Left colon (tissue), 2 donors: ENCODE measurements at regions not wholly inside any gene's neighbourhood (a gene's known extent, or its start where the extent isn't known, plus 50 kb on each side); places are given as distances from the start of the nearest gene placed in this dataset.

ENCODE experiments used
- ATAC-seq: fragments of 200-7000 bp; cut with Tn5 transposase; one replicate; pipeline ENCODE4 v1.9.1; 2020; ENCODE audit warnings: mild to moderate bottlenecking, moderate library complexity
- DNase-seq, 2 donors: peaks; one replicate each; pipeline ENCODE4 v3.0.0-alpha.2; 2020
- intact Hi-C, 2 donors: fragments of 100-400 bp; cut with DNase I in 1 of 2; cut with micrococcal nuclease in 1 of 2; formaldehyde crosslinking; loops; one replicate each; pipeline versions ENCODE4 v1.11.2 to v1.14.0; 2022; cut with DNase I, micrococcal nuclease
- donor health status: DM: no; HTN: no; CAD: no.
- donor health status: DM: yes; HTN: yes; CAD: no.

DNA sequence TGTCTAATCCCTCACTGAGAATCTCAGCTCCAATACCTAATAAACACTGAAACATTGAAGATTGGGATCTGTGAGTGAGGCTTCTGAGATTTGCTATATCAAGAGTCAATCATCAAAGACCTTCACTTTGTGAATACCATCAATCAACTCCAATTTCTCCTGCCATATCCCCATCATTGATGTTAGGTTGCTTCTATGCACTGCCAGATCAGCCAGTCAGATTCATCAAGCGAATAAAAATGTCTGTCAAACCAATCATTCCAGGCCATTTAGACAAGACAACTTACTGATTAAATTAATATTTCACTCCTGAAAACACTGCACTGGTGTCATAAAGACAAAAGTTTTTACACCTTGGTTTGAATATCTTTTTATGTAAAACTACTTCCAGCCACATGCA lies 1295.5 kb upstream of the LRRTM1 start:
- intact Hi-C loops, result no loop called here
- no peak for ATAC-seq
- DNase-seq, result no peak

DNA sequence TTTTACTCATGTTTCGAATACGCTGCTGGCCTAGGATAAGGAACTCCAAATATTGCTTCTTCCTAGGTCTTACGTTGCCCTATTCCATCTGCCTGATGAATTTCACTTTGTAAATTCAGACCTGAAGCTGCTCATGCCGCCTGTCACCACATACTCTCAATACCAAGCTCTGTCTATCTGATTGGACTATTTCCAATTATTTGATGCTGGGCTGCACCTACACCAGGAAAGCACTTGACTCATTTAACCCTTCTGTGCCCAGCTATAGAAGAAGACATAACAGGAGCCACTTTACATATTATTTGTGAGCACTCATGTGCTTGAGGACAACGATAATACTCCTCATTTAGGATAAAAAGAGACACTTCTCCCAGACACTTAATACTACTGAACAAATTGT lies 1293.9 kb upstream of the LRRTM1 start:
- intact Hi-C loops, result no loop called here
- no peak for DNase-seq
- ATAC-seq, result no peak

DNA sequence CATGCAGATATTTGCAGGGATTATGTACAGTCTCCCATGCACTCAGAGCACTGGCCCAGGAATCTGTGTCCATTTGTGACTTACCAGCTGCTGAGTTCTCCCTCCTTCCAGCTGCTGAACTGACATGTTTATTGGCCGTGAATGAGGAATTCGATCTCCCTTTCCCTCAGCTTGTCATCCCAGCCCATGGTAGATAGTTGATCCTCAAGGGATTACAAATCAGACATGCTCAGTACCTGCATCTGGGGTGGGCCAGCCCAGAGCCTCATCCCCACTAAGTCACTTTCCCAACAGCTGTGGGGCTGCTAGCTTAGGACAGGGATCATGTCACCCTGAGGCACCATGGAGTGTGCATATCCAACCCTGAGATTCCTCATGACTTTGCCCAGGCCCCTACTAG lies 1284.9 kb upstream of the LRRTM1 start:
- DNase-seq, result no peak
- intact Hi-C loops, result no loop called here
- ATAC-seq, result no peak

DNA sequence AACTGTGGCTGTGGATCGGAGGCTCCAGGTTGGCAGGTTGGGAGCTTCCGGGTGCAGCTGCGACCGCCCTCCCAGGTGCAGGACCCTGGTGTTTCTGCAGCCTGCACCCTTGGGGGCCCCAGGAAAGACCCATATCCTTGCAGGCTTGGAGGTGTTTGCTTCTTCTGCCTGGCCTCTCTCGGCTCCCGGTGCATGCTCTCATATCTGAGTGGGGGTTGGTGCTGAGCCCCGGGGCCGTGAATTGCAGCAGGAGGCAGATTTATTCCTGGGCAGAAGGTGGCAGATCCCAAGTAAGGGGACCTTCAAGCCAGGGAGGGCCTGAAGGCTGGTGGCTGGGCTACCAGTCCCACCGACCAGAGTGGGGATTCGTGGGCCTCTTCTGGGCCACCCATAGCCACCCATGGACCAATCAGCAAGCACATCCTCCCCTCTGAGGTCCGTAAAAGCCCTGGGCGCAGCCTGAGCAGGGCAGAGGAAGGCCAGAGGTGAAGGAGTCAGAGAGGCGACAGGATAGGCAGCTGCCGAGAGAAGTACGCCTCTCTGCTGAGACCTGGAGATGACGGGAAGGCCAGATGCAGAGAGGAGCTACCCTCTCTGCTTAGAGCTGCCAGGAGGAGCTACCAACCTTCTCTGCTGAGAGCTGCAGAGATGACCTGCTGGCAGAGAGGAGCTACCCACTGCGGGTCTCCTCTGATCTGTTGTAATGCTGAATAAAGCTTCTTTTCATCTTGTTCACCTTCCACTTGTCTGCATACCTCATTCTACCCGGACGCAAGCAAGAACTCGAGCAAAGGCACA lies 1279.0 kb upstream of the LRRTM1 start:
- DNase-seq (no peak), ATAC-seq (no peak)
- intact Hi-C loops, result no loop called here

DNA sequence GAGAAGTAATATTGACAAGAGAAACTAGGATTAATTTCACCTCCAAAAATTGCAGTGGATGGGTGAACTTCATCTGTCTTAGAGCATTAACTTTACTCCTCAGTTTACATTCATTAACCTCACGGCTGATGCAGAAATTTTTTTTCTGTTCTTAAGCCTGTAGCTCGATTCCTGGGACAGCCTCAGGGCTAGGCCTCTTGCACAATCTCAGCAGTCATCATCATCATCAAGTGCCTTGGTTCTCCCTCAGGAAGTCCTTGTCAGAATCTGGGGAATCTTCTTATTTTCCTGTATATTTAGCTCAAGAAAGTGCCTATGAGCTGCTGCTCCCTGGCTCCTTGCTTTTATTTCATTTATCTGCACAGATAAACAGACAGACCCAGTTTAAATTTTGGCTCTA lies 1272.2 kb upstream of the LRRTM1 start:
- intact Hi-C loops, result no loop called here
- ATAC-seq (no peak), DNase-seq (no peak)

DNA sequence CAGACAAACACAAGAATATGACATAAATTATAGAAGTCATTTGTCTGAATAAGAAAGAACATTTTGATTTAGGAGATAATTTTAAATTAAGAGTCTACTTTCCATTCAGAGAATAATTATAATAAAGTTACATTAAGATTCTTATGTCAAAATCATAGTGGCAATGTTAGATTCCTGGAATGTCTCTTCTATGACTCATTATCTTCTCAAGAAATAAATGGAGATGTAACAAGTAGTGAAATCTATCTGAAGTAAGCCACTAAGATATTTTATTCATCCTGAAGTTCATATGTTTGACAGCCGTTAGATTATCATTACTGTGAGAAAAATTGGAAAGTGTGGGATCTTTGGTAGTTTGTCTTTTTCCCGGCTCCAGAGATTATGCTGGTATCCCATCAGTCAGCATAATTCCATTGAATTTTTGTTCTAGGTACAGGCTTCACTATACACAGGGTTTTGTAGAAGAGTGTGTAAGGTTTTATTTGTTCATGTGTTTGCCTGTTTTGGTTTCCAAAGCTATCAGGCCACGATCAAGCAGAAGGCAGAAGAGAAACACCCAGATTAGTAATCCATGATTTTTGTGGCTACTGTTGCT lies 1246.6 kb upstream of the LRRTM1 start:
- no peak for DNase-seq
- intact Hi-C loops, result no loop called here
- no peak for ATAC-seq

DNA sequence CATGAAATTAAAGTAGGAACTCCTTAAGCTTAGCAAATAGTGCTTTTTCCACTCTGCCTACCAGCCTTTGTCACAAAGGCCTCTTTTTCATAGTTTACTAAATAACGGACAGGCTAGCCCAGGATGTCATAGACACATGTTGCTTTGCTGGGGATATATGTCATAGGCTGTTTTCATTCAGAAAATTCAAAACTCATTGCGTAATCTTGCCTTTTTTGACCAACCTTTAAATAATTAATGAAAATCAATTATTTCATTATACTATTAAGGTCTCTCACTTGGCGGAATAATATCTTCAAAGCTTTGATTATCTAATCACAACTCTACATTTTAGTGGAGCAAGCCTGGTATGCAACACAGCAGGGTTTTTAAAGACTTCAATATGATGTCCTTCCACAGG lies 1245.7 kb upstream of the LRRTM1 start:
- ATAC-seq, result no peak
- DNase-seq, result no peak
- intact Hi-C loops, result no loop called here

DNA sequence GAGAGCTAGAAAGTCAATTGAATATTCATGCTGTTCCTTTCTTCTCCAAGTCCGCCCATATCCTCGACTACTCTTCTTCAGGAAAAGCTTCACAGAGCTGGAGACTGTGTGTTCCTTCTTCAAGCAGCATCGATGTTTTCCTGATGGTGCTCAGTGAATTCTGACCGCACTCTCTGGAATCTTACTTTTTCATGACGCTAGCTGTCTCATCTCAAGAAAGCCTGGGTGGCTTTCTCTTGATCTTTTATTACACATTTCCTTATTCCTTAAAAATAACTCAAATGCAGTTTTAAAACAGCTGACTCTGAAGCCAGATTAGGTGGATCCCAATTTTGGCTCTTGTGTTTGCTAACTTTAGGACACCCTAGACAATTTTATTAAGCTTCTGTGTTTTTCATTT lies 1245.1 kb upstream of the LRRTM1 start:
- DNase-seq (no peak), ATAC-seq (no peak)
- intact Hi-C loops, result no loop called here

DNA sequence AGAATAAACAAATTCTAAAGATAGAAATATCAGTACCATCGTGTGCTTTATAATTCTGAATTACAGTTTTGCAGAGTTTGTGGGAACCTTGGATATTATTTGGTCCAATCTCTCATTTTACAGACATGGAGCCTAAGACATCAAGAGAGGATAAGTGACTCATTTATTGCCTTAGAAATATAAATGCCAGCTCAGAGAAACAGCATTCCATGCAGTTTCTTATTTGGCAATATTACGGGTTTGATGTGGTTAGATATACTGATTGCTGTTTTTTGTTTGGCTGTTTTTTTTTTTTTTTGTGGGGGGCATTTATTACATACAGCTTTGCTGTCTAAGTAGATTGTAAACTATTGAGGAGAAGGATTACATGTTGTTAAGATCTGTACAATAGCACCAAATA lies 1241.1 kb upstream of the LRRTM1 start:
- DNase-seq (no peak), ATAC-seq (no peak)
- intact Hi-C loops, result no loop called here

DNA sequence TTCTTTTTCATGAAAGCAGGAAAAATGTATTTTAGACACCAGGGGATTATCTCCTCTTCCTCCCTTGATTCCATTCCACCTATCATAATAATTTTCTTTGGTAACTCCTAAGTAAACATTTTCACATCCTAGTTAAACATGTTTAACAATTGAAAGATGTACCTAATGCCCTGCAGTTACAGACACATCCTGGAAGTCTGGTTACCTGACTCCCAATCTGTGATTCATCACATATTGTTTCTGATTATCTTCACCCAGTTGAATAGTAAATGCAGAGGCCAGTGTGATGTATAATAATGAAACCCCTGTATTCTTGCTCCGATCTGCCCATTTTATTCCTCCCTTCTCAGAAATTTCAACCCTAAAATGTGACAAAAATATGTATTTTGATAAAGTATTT lies 1237.6 kb upstream of the LRRTM1 start:
- intact Hi-C loops, result no loop called here
- ATAC-seq (no peak), DNase-seq (no peak)

DNA sequence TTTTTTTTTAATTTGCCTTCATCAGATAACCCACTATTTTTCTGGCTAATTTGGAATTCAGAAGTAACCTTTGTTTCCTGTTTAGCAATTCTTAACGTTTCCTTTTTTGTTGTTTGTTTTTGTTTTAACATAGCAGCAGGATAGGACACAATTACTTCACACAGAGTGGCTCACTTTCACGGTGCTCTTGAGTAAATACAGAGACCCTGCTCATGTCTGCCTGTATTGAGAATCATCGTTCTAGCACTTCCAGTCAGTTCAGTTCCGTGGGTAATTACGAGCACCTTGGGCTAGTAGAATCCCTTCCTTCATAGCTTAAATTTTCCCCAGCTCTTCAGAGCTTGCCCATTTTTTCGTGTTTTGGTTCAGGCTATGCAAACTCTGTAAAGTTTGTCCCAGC lies 1225.4 kb upstream of the LRRTM1 start:
- ATAC-seq, result no peak
- no peak for DNase-seq
- intact Hi-C loops, result no loop called here

DNA sequence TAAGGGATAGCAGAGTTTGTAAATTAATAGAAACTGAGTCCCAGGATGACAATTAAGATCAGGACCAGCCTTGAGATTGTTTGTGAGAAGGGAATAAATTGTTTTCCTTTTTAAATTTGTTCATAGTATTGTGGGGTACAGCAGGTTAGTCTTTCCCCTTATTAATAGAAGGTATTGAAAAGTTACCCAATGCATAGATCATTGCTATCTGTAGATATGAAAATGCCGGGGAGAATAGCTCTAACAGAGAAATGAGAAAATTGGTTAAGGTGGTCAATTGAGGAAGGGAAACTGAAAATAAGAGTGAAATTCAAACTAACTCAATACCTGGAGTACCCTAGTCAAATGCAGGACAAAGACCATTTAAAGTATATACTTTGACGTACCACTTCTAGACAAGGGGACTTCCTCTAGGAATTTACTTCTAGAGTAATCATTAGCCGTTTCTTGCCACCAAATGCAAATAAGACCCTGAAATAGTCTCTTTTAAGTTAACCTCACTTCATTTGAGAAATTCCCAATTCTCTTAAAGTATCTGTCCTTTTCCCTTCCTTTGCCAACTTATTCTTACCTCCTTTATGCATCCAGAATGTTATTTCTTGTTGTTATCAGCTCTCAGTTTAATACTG lies 1224.4 kb upstream of the LRRTM1 start:
- ATAC-seq, result no peak
- intact Hi-C loops, result no loop called here
- no peak for DNase-seq

DNA sequence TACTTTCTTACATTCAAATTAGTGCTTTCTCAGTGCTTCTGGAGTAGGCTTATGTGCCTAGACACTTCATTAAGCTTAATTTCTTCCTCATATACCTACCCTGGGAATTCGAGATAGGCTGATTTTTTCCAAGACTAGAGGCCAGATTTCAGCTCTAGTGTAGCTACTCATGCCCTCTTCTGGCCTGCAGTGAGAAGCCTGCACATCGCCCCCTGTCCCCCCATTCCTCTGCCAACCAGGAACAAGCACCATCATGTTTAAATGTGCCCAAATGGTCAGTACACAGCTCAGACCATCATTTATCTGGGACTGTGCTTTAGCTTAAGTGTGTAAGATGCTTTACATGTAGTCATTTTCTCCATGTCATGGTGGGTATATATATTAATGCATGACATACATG lies 1218.8 kb upstream of the LRRTM1 start:
- ATAC-seq (no peak), DNase-seq (no peak)
- intact Hi-C loops, result no loop called here

DNA sequence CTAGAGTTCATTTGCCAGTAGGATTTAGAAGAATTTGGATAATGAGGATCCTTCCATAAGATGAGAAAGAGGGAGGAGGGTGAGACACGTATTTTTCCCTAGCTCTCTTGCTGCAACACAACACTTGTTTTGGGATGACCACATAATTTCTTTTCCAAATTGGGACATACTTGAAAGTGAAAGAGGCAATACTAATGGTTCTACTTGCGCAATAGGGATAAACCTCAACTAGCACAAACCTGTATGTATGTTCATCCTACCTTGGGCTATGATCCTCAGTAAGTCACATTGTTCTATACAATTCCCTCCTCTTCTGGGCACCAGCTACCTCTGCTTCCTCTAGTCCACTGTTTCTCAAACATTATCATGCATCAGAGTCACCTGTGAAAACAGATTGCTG lies 1208.8 kb upstream of the LRRTM1 start:
- DNase-seq, result no peak
- intact Hi-C loops, result no loop called here
- ATAC-seq, result no peak

DNA sequence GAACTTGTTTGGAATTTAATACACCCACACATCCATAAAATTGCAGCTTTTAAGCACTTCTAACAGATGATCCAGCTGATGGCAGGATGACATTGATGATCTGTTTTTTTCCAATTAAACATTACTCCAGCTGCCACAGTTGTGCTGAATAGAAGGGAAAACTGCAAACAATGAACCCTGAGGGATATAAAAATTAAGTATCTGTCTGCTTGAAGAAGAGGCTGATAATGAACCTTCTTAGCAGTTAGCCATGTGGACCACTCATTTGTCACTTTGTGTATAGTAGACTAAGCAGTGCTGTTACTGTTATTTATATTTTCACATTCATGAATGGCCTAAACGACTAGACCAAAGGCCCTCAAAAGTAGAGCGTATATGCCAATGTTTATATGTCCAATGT lies 1201.0 kb upstream of the LRRTM1 start:
- intact Hi-C loops, result no loop called here
- ATAC-seq (no peak), DNase-seq (no peak)

DNA sequence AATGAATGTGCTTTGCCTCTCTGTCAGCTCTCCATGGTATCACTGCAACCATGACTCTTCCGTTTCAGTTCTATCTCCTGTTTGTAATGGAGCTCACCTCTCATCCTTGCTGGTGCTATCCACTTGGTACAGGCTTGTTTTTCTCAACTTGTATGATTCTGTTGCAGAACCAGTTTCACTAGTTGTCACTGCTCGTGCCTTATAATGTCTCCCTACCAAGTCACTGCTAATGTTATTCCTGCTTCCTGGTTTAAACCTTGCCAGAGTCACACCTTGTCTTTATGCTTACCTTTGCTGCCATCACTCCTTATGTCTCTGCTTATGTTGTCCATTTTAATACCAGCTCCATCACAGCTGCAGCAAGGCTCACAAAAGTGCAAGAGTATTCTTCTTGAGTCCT lies 1191.0 kb upstream of the LRRTM1 start:
- intact Hi-C loops, result no loop called here
- peak; percentile 30 for ATAC-seq
- DNase-seq, result no peak

DNA sequence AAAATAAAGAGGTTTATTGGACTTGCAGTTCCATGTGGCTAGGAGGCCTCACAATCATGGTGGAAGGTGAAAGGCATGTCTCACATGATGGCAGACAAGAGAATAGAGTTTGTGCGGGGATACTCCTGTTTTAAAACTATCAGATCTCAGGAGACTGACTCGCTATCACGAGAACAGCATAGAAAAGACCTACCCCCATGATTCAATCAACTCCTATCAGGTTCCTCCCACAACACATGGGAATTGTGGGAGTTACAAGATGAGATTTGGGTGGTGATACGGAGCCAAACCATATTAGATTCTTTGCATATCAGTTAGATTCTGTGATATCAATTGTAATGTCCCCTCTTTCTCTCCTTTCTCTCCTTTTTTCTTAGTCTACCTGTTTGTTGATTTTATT lies 1178.7 kb upstream of the LRRTM1 start:
- DNase-seq (no peak), ATAC-seq (no peak)
- intact Hi-C loops, result no loop called here

DNA sequence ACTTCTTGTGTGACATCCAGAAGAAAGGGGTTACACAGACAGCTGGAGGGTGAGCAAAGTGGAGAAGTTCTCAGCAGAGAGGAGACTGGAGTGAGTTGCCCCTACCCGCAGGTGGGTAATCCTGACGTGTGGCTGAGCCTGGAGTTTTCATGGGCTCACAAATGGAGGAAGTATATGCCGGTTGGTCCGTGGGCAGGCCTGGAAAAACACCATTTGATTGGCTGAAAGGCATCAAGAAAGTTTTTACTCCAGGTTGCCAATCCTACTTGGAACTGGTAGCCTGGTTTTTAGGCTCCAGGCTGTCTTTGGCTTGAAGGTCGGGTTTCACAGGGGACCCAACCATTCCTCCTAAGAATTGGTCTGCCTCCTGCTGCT lies 1177.4 kb upstream of the LRRTM1 start:
- DNase-seq (no peak), ATAC-seq (peak; percentile 81)
- intact Hi-C loops, result no loop called here

DNA sequence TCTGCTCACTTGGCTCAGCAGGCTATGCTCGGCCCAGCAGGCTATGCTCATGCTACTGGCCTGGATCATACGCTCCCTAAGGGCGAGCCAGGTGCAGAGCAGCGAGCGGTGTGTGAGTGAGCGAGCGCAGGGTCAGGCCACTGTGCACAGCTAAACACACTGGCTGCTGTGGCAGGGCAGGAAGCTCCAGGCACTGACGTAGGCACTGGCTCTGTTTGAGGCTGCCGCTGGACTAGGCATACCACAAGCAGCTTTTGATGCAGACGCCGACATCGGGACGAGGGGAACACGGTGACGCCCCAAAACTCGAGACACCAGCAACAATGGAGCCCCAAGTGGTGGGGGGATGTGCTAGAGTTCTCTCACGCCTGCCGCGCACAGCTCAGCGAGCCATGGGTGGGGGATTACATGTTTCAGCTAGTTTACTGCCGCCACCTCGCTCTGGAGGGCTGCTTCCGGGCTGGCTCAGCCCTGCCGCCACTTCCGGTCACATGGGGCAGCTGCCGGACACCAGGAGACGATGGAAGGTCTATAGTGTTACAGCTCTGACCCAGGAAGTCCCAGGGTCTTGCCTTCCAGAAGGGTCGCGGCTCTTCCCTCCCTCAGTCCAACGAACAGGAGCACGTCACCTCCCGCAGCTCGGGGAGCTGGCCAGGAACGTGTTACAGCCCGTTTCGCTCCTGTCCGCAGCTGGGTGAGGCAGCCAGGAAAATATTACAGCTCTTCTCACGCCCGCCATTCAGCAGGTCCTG lies 1176.9 kb upstream of the LRRTM1 start:
- intact Hi-C loops, result no loop called here
- DNase-seq, result peak in 1 of 2 donors; percentile 19
- peak; percentile 91 for ATAC-seq

DNA sequence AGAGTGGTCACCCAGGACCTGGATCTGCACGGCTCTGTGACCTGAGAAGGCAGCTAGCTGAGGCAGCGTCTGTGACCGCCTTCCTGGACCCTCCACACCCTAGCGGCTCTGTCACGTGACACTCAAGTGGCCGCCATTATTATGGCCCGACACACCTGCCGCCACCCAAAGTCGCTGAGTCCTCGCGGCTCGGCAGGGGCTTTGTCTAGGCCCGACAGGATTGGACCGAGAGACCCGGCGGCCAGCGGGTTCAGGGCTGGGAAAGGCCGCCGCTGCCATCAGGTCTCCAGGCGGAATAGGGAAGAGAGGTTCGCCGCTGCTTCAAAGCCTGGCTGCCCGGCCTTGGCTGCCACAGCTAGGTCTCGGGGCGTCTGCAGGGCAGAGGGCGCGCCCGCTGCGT lies 1162.5 kb upstream of the LRRTM1 start:
- DNase-seq (no peak), ATAC-seq (no peak)
- intact Hi-C loops, result no loop called here
